ENCODE measurements at regions not wholly inside any gene's neighbourhood (a gene's known extent, or its start where the extent isn't known, plus 50 kb on each side); places are given as distances from the start of the nearest gene placed in this dataset.

DNA sequence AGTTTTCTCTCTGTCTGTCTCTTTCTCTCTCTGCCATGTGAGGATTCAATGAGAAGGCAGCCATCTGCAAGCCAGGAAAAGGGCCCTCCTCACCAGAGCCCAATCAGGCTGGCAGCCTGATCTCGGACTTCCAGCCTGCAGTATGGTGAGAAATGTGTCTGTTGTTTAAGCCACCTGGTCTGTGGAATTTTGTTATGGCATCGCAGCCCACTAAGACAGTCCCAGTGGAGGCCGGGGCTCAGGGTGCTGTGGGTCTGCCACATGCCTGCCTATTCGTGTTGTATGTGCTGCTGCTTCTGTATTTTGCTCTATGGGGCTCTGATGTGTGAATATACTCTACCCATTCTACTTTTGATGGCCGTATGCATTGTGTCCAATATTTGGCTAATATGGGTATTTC, 139.0 kb upstream of the HS6ST1 start (continued):
- TF ChIP-seq, protein P1, sequence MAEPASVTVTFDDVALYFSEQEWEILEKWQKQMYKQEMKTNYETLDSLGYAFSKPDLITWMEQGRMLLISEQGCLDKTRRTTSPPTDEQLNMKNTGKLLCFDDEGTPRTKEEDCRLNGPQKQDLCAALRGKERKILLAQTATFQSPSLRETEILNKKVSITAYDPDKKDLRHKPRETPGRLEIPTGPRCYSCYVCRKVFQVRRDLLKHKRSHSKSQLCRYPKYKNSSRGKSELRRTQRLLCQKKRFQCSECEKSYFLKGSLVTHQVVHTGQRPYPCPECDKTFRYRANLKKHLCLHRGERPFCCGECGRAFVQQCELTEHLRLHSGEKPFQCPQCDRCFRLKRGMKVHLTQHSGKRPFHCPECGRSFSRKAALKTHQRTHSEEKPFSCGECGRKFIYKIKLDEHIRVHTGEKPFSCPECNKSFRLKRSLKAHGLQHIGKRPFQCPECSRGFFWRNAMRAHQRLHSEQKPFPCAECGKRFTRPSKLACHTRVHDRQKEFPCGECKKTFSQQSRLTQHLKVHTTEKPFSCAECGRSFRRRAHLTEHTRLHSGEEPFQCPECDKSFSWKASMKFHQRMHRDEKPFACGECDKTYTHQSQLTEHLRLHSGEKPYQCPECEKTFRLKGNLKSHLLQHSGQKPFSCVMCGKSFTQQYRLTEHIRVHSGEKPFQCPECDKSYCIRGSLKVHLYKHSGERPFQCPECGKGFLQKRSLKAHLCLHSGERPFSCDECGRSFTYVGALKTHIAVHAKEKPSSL (CRISPR knock-in tag; conservative IDR thresholded peaks at IDR 0.05): no peak

DNA sequence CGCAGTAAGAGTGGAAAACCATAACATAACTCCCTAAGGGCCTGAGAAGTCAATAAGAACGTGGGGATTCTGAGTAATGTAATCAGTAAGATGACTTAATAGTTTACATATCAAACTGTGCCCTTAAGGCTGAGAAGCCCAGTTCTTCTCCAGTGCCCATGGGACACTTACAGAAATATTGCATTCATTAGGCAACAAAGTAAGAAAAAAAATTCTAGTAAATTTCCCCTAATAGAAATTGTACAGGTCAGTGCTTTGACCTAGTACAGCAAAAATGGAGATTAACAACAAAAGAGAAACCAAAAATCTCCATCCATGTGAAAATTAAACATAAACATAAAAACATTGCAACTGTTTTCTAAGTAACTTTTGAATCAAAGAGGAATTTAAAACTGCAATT, 139.8 kb upstream of the HS6ST1 start:
- Mint-ChIP-seq H3K4me1 (0 out of 2 replicates have a peak, but pooled peaks cover 2% of the 10 kb centered on the region), H3K4me3 (no peak overlapping the region), H3K9me3 (peaks cover 33% of the 10 kb centered on the region), H3K36me3 (peaks cover 5% of the 10 kb centered on the region; the same call in 1 of the 2 replicates), H3K27ac (no peak overlapping the region), H3K27me3 (ENCODE audit: low read depth) (peaks cover 3% of the 10 kb centered on the region)
- no peak for ATAC-seq
- TF ChIP-seq TEAD4 (CRISPR knock-in tag; IDR thresholded peaks at IDR 0.05) (no peak), GABPB1 (CRISPR knock-in tag; IDR thresholded peaks at IDR 0.05) (no peak), CBFB (CRISPR knock-in tag; IDR thresholded peaks at IDR 0.05; ENCODE audit: low read depth) (no peak), SOX15 (CRISPR knock-in tag; IDR thresholded peaks at IDR 0.05) (no peak), KAT7 (CRISPR knock-in tag; IDR thresholded peaks at IDR 0.05; ENCODE audit: borderline replicate concordance) (no peak), HMGA2 (CRISPR knock-in tag; IDR thresholded peaks at IDR 0.05) (no peak), ARID4B (CRISPR knock-in tag; IDR thresholded peaks at IDR 0.05; ENCODE audit: borderline replicate concordance) (no peak)
- TF ChIP-seq, protein P2, sequence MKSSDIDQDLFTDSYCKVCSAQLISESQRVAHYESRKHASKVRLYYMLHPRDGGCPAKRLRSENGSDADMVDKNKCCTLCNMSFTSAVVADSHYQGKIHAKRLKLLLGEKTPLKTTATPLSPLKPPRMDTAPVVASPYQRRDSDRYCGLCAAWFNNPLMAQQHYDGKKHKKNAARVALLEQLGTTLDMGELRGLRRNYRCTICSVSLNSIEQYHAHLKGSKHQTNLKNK (CRISPR knock-in tag; IDR thresholded peaks at IDR 0.05): no peak
- CTCF ChIA-PET: no interaction called here
- DNase-seq (ENCODE audit: low spot score): no peak
- POLR2A ChIA-PET: no interaction called here

DNA sequence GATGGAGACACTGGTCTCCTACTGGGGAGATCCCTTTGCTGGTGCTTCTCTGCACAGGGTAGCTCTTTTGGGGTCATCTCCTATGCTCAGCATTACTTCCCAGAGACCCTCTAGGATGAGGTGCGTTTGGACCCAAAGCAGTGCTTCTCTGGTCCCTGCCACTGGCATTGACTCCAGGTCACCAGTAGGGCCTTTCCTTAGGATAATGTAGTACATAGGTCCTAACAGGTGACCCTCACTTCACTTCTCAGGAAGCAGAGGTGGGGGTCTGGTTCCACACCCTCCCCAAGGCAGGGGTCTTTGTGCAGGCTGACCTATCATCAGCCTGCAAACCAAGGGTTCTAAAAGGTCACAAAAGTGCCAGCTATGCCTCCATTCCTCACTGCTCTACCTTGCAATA, 145.8 kb upstream of the HS6ST1 start:
- no peak overlapping the region for H3K4me3 Mint-ChIP-seq
- DNase-seq (ENCODE audit: low spot score): no peak
- TF ChIP-seq NFATC4 (CRISPR knock-in tag; IDR thresholded peaks at IDR 0.05) (no peak), ZNF121 (CRISPR knock-in tag; IDR thresholded peaks at IDR 0.05) (no peak), ELF4 (CRISPR knock-in tag; IDR thresholded peaks at IDR 0.05; ENCODE audit: low read depth) (no peak), GRHL2 (CRISPR knock-in tag; IDR thresholded peaks at IDR 0.05; ENCODE audit: insufficient replicate concordance, severe bottlenecking) (no peak), AR (CRISPR knock-in tag; IDR thresholded peaks at IDR 0.05) (no peak), ZNF317 (CRISPR knock-in tag; IDR thresholded peaks at IDR 0.05; ENCODE audit: borderline replicate concordance, low read depth) (no peak)
- TF ChIP-seq, protein P3, sequence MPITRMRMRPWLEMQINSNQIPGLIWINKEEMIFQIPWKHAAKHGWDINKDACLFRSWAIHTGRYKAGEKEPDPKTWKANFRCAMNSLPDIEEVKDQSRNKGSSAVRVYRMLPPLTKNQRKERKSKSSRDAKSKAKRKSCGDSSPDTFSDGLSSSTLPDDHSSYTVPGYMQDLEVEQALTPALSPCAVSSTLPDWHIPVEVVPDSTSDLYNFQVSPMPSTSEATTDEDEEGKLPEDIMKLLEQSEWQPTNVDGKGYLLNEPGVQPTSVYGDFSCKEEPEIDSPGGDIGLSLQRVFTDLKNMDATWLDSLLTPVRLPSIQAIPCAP (CRISPR knock-in tag; IDR thresholded peaks at IDR 0.05): no peak
- H3K36me3 Mint-ChIP-seq: peaks cover 17% of the 10 kb centered on the region
- ATAC-seq: peak; percentile 26; the same call in 1 of the 2 replicates
- ChIA-PET POLR2A (no interaction called here), CTCF (interaction anchor here (0.6 to 1.1 kb wide), 2 partner anchors 222 to 272 kb away, joined by 3 to 5 read pairs; no protein-coding TSS in a partner anchor)
- no peak overlapping the region for H3K27ac Mint-ChIP-seq
- H3K9me3 Mint-ChIP-seq: peaks cover 34% of the 10 kb centered on the region
- H3K27me3 Mint-ChIP-seq (ENCODE audit: low read depth): no peaks in the 10 kb centered on the region; the same call in 1 of the 2 replicates
- 0 out of 2 replicates have a peak, but pooled peaks cover 2% of the 10 kb centered on the region for H3K4me1 Mint-ChIP-seq
